ENCODE measurements at regions not wholly inside any gene's neighbourhood (a gene's known extent, or its start where the extent isn't known, plus 50 kb on each side); places are given as distances from the start of the nearest gene placed in this dataset.
A peak's percentile ranks its signal among the peaks of the same experiment; 100 is the strongest.

DNA sequence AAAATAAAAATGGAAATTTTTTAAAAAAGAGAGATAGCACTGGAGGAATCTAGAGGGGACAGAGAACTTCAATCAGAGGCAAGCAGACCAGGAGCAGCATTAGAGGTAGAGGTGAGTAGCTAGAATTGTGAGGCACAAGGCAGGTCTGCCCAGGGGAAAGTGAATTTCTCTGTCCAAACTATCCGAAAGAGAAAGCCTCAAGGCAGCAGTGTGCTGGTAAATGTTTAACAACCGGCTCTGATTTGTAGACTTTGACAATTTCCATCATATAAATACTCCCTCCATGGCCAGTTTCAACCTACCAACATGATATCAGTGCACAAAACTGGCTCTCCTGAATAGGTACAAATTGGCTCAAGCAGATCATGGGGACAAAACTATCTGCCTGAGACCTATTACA is 160.6 kb upstream of the EGLN3 start:
- FAIRE-seq (no peak), ATAC-seq (no peak), DNase-seq (ENCODE audit: low read depth in 1 of 2, low spot score in 1 of 2) (no peak)
- ChIA-PET CTCF (no interaction called here), POLR2A (no interaction called here)
- 0 out of 6 replicates have a peak overlapping the region, but pooled peaks of 1 of the 2 experiments have one; percentile 12 for H3K27ac ChIP-seq
- H3K4me2 ChIP-seq: peak overlapping the region; percentile 15; the same call in 1 of the 3 replicates
- peaks cover 5% of the 10 kb centered on the region; the same call in 1 of the 3 replicates for H3K9me3 ChIP-seq
- WGBS (ENCODE audit: missing lambda C conversion rate): 44% methylated on average over 2 of the region's 2 CpGs
- TF ChIP-seq MAFK (IDR thresholded peaks at IDR 0.05; ENCODE audit: partially characterized antibody): no peak
- no peak for TF ChIP-seq ZC3H11A (IDR thresholded peaks at IDR 0.05)
- no peak for TF ChIP-seq CEBPB (IDR thresholded peaks at IDR 0.05)
- TF ChIP-seq, protein P1, sequence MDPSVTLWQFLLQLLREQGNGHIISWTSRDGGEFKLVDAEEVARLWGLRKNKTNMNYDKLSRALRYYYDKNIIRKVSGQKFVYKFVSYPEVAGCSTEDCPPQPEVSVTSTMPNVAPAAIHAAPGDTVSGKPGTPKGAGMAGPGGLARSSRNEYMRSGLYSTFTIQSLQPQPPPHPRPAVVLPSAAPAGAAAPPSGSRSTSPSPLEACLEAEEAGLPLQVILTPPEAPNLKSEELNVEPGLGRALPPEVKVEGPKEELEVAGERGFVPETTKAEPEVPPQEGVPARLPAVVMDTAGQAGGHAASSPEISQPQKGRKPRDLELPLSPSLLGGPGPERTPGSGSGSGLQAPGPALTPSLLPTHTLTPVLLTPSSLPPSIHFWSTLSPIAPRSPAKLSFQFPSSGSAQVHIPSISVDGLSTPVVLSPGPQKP (IDR thresholded peaks at IDR 0.05; ENCODE audit: low read depth, low read length): no peak
- no peak for TF ChIP-seq EHF (CRISPR knock-in tag; IDR thresholded peaks at IDR 0.05)
- no peak for TF ChIP-seq CBX8 (IDR thresholded peaks at IDR 0.05)
- no peak for TF ChIP-seq TP53 (CRISPR knock-in tag; IDR thresholded peaks at IDR 0.05)
- TF ChIP-seq, protein P2, sequence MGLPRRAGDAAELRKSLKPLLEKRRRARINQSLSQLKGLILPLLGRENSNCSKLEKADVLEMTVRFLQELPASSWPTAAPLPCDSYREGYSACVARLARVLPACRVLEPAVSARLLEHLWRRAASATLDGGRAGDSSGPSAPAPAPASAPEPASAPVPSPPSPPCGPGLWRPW (IDR thresholded peaks at IDR 0.05): no peak
- no peak for TF ChIP-seq RARB (CRISPR knock-in tag; IDR thresholded peaks at IDR 0.05)
- TF ChIP-seq, protein P3, sequence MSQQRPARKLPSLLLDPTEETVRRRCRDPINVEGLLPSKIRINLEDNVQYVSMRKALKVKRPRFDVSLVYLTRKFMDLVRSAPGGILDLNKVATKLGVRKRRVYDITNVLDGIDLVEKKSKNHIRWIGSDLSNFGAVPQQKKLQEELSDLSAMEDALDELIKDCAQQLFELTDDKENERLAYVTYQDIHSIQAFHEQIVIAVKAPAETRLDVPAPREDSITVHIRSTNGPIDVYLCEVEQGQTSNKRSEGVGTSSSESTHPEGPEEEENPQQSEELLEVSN (IDR thresholded peaks at IDR 0.05; ENCODE audit: borderline replicate concordance, low read depth): no peak
- TF ChIP-seq FOXS1 (CRISPR knock-in tag; IDR thresholded peaks at IDR 0.05): no peak
- TF ChIP-seq POLR2A (IDR thresholded peaks at IDR 0.05; ENCODE audit: low read length): no peak
- TF ChIP-seq ZFP36 (IDR thresholded peaks at IDR 0.05; ENCODE audit: borderline replicate concordance, partially characterized antibody): no peak
- TF ChIP-seq RFX5 (IDR thresholded peaks at IDR 0.05): no peak
- TF ChIP-seq RNF2 (IDR thresholded peaks at IDR 0.05; ENCODE audit: borderline replicate concordance, low read depth): no peak
- no peak for TF ChIP-seq JUN (IDR thresholded peaks at IDR 0.05)
- TF ChIP-seq CBX2 (IDR thresholded peaks at IDR 0.05; ENCODE audit: borderline replicate concordance, low read depth): no peak
- TF ChIP-seq KDM1A (IDR thresholded peaks at IDR 0.05; ENCODE audit: low read depth): no peak
- no peak for TF ChIP-seq NPAS2 (CRISPR knock-in tag; IDR thresholded peaks at IDR 0.05; ENCODE audit: borderline replicate concordance)
- no peak overlapping the region for H3K4me3 ChIP-seq
- H3K4me1 ChIP-seq: peaks cover 29% of the 10 kb centered on the region

DNA sequence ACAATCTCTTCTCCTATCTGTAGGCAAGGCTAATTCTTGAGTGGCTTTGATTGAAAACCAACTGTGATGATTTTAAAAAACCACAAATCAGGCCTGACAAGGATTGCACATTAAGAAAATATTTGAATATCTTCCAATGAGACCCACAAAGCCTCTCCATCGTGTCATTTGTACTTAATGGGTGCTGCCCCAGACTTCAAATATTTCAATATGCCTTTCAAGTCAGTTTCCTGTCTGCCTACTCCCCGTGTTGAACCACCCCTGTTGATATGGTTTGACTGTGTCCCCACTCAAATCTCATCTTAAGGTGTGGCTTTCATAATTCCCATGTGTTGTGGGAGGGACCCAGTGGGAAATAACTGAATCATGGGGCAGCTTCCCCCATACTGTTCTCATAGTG is 159.7 kb upstream of the EGLN3 start:
- DNase-seq (ENCODE audit: low read depth in 1 of 2, low spot score in 1 of 2) (no peak), ATAC-seq (no peak), FAIRE-seq (no peak)
- POLR2A ChIA-PET: no interaction called here
- peaks cover 29% of the 10 kb centered on the region for H3K4me1 ChIP-seq
- no peak overlapping the region for H3K4me3 ChIP-seq
- no peak for TF ChIP-seq ESRRA (IDR thresholded peaks at IDR 0.05; ENCODE audit: borderline replicate concordance, low read length)
- no peak for TF ChIP-seq CHD2 (IDR thresholded peaks at IDR 0.05; ENCODE audit: low read length, partially characterized antibody)
- TF ChIP-seq, protein P4, sequence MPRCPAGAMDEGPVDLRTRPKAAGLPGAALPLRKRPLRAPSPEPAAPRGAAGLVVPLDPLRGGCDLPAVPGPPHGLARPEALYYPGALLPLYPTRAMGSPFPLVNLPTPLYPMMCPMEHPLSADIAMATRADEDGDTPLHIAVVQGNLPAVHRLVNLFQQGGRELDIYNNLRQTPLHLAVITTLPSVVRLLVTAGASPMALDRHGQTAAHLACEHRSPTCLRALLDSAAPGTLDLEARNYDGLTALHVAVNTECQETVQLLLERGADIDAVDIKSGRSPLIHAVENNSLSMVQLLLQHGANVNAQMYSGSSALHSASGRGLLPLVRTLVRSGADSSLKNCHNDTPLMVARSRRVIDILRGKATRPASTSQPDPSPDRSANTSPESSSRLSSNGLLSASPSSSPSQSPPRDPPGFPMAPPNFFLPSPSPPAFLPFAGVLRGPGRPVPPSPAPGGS (IDR thresholded peaks at IDR 0.05): no peak
- no peak for TF ChIP-seq SREBF2 (IDR thresholded peaks at IDR 0.05)
- no peak for TF ChIP-seq JUN (IDR thresholded peaks at IDR 0.05)
- no peak overlapping the region for H3K27ac ChIP-seq
- CTCF ChIA-PET: no interaction called here
- H3K4me2 ChIP-seq: no peak overlapping the region
- H3K9me3 ChIP-seq: no peaks in the 10 kb centered on the region; the same call in 2 of the 3 replicates
- 30% methylated on average over 2 of the region's 2 CpGs for WGBS (ENCODE audit: missing lambda C conversion rate)

DNA sequence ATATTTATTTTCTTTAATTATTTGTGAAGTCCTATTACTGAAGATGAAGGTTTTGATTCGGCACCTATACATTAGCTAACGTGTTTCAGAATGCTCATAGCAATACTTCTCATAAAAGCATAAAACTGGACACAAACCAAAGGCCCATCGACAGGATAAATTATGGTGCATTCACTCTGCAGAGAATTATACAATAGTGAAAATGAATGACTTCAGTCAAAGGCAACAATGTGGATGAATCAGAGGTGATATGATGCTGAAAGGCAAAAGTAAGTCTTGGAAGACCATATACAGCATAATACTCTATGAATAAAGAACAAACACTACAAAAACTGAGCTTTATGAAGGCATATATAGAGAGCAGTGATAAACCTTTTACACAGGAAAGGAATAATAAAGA is 156.6 kb upstream of the EGLN3 start:
- 59% methylated on average over 3 of the region's 3 CpGs for WGBS (ENCODE audit: missing lambda C conversion rate)
- CTCF ChIA-PET: interaction anchor here (0.6 to 2.9 kb wide), 5 partner anchors 9 to 550 kb away, joined by 3 to 18 read pairs (median 3); no protein-coding TSS in a partner anchor
- FAIRE-seq (no peak), ATAC-seq (no peak), DNase-seq (ENCODE audit: low read depth in 1 of 2, low spot score in 1 of 2) (no peak)
- Histone ChIP-seq H3K9me3 (no peaks in the 10 kb centered on the region), H3K4me2 (no peak overlapping the region), H3K4me1 (peaks cover 12% of the 10 kb centered on the region), H3K4me3 (no peak overlapping the region), H3K27ac (no peak overlapping the region)
- POLR2A ChIA-PET: no interaction called here
- TF ChIP-seq, protein P5, sequence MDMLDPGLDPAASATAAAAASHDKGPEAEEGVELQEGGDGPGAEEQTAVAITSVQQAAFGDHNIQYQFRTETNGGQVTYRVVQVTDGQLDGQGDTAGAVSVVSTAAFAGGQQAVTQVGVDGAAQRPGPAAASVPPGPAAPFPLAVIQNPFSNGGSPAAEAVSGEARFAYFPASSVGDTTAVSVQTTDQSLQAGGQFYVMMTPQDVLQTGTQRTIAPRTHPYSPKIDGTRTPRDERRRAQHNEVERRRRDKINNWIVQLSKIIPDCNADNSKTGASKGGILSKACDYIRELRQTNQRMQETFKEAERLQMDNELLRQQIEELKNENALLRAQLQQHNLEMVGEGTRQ (IDR thresholded peaks at IDR 0.05): no peak
- TF ChIP-seq, protein P6, sequence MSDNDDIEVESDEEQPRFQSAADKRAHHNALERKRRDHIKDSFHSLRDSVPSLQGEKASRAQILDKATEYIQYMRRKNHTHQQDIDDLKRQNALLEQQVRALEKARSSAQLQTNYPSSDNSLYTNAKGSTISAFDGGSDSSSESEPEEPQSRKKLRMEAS (IDR thresholded peaks at IDR 0.05): no peak
- TF ChIP-seq NFE2L2 (conservative IDR thresholded peaks at IDR 0.05; ENCODE audit: low read length): no peak
- TF ChIP-seq, protein P7, sequence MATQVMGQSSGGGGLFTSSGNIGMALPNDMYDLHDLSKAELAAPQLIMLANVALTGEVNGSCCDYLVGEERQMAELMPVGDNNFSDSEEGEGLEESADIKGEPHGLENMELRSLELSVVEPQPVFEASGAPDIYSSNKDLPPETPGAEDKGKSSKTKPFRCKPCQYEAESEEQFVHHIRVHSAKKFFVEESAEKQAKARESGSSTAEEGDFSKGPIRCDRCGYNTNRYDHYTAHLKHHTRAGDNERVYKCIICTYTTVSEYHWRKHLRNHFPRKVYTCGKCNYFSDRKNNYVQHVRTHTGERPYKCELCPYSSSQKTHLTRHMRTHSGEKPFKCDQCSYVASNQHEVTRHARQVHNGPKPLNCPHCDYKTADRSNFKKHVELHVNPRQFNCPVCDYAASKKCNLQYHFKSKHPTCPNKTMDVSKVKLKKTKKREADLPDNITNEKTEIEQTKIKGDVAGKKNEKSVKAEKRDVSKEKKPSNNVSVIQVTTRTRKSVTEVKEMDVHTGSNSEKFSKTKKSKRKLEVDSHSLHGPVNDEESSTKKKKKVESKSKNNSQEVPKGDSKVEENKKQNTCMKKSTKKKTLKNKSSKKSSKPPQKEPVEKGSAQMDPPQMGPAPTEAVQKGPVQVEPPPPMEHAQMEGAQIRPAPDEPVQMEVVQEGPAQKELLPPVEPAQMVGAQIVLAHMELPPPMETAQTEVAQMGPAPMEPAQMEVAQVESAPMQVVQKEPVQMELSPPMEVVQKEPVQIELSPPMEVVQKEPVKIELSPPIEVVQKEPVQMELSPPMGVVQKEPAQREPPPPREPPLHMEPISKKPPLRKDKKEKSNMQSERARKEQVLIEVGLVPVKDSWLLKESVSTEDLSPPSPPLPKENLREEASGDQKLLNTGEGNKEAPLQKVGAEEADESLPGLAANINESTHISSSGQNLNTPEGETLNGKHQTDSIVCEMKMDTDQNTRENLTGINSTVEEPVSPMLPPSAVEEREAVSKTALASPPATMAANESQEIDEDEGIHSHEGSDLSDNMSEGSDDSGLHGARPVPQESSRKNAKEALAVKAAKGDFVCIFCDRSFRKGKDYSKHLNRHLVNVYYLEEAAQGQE (IDR thresholded peaks at IDR 0.05): no peak
- no peak for TF ChIP-seq FOSB (CRISPR knock-in tag; IDR thresholded peaks at IDR 0.05)
- no peak for TF ChIP-seq ZFP36 (IDR thresholded peaks at IDR 0.05; ENCODE audit: borderline replicate concordance, partially characterized antibody)
- TF ChIP-seq JUN (IDR thresholded peaks at IDR 0.05): no peak
- TF ChIP-seq CHD2 (IDR thresholded peaks at IDR 0.05; ENCODE audit: low read length, partially characterized antibody): no peak
- no peak for TF ChIP-seq CBX8 (IDR thresholded peaks at IDR 0.05)
- no peak for TF ChIP-seq RCOR1 (IDR thresholded peaks at IDR 0.05; ENCODE audit: low read depth, low read length)
- no peak for TF ChIP-seq CEBPB (IDR thresholded peaks at IDR 0.05)
